Astrocyte of the cerebellum (primary cell): ENCODE measurements at regions not wholly inside any gene's neighbourhood (a gene's known extent, or its start where the extent isn't known, plus 50 kb on each side); places are given as distances from the start of the nearest gene placed in this dataset.

Experiments used
- DNase-seq: peaks from one replicate; pipeline ENCODE4 v3.0.0-alpha.2; 2011; ENCODE audit warnings: low read depth
- H3K4me3 ChIP-seq: 2 replicates; pipeline ENCODE4 v1.5.1; 2011; ENCODE audit warnings: mild to moderate bottlenecking, low read depth, low read length, moderate library complexity
- in situ Hi-C: cut with HindIII; loops from 2 replicates; pipeline ENCODE4 v1.10.0; 2017; ENCODE audit warnings: low sequenced_read_pairs
- TF ChIP-seq, protein P1 (sequence below): IDR thresholded peaks from 2 replicates; pipeline ENCODE4 v1.5.1; 2012; ENCODE audit warnings: low read length, low read depth, moderate library complexity, mild to moderate bottlenecking; ENCODE audit errors: missing control alignments

DNA sequence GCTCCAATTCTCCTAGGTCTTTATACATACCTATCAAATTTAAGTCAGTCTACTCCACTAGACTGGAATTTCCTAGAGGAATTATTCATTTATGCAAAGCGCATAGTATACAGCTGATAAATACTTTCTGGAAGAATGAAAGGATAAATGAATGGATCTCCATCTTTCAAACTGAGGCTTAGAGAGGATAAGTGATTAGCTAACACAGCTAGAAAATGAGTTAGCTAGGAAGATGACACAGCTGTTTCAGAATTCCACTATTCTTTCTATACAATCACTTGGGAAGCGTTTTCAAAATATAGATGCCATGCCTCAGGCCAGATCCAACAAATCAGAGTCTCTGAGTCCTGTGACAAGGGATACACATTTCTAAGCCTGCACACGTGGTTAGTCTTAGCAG, 1146.6 kb upstream of the ZEB2 start:
- no peak for DNase-seq
- TF ChIP-seq, protein P1, sequence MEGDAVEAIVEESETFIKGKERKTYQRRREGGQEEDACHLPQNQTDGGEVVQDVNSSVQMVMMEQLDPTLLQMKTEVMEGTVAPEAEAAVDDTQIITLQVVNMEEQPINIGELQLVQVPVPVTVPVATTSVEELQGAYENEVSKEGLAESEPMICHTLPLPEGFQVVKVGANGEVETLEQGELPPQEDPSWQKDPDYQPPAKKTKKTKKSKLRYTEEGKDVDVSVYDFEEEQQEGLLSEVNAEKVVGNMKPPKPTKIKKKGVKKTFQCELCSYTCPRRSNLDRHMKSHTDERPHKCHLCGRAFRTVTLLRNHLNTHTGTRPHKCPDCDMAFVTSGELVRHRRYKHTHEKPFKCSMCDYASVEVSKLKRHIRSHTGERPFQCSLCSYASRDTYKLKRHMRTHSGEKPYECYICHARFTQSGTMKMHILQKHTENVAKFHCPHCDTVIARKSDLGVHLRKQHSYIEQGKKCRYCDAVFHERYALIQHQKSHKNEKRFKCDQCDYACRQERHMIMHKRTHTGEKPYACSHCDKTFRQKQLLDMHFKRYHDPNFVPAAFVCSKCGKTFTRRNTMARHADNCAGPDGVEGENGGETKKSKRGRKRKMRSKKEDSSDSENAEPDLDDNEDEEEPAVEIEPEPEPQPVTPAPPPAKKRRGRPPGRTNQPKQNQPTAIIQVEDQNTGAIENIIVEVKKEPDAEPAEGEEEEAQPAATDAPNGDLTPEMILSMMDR = no peak
- no peak overlapping the region for H3K4me3 ChIP-seq
- in situ Hi-C loops = no loop called here

DNA sequence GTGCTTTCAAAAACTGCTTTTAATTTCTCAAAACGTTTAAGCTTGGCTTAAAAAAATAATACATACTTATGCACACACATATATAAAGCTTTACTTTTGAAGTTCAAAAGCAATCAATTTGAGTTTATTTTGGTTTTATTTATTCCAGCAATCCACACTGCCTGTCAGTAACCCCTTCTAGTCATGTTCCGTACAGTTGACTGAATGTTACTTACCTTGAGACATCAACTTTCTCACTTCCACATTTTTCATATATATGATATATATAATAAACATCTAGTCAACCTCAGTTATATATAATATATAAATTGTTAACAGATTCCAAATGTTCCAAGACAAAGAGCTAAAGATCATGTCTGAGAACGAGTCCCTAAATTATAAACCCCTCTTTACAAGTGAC, 1137.3 kb upstream of the ZEB2 start:
- no peak for DNase-seq
- no peak overlapping the region for H3K4me3 ChIP-seq
- in situ Hi-C loops = no loop called here
- TF ChIP-seq, protein P1 = no peak

DNA sequence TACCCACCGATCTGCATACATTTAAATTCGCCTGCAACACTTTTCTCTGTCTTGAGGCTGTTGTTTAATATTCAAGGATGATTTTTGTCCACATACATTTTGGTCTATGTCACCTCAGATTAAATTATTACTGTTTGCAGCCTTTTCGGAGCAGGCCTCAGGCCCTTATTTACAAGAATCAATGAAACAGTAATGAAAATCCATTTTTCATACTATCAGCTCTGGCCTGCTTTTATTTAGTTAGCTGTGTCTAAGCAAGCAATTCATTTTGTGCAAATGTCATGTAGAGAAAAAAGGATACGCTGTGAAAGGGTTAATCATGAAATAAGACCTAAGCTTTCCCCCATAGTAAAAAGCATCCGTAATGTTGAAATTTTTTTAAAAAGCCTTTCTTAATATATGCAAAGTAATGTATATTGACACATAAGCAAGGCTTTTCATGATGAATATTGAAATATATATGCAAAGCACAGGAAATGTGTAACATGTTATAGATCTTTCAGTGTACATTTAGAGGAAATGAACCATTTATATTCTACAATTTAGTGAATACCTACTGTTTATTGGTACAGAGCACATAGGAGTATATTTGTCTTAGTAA, 1135.3 kb upstream of the ZEB2 start:
- in situ Hi-C loops = no loop called here
- no peak for DNase-seq
- H3K4me3 ChIP-seq = no peak overlapping the region
- TF ChIP-seq, protein P1 = no peak

DNA sequence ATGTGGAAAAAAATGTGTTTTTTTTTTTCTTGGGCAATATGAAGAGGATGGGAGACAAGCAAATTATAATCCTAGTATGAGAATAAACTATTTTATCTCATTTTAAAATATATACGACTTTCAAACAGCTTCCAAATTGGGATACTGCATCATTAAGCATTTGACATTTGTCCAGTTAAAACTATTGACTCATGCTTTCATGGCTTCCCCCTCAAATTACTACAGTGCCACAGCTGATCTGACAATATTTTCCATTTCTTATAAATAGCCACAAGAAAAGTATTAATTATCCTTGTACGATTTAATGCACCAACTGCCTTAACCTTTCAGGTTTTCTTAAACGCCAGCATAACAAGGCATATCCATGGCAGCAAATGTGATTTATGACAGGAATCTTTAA, 1134.8 kb upstream of the ZEB2 start:
- DNase-seq = peak; percentile 38
- TF ChIP-seq, protein P1 = no peak
- no peak overlapping the region for H3K4me3 ChIP-seq
- in situ Hi-C loops = no loop called here

DNA sequence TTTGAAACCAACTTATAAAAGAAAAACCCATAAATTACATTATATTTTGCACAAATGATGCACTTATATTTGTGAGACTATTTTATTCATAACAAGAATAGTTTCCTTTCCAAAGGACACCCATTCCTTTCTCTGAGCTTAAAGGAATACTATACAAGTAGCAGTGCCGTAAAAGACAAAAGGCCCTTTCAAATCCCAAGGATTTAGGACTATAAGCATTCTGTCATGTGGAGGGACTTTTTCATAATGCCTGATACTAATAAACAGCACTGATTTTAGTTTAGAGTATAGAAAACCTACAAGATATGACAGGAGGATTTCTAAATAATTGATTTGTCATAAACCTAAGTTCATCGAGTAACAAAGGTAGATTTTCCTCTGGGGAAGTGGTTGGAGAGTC, 1134.2 kb upstream of the ZEB2 start:
- in situ Hi-C loops = no loop called here
- H3K4me3 ChIP-seq = no peak overlapping the region
- TF ChIP-seq, protein P1 = no peak
- no peak for DNase-seq

DNA sequence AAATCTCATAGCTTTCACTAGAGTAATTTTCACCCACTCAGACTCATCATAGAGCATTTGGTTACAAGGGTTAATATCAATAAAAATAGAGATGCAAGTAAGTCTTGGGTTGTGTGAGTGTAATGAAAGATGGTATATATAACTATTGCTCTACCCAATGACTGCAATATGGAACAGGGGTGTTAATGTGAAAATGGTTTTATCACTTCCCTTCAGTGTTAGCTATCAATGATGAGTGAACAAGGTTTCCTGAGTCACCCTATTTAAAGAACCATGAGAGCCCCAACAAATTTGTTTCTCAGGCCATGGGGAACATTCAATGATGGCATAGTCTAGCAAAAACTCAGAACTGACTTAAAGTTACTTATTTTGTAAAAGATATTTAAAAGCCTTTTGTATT, 1133.6 kb upstream of the ZEB2 start:
- no peak for DNase-seq
- TF ChIP-seq, protein P1 = no peak
- in situ Hi-C loops = no loop called here
- H3K4me3 ChIP-seq = no peak overlapping the region
